ENCODE measurements at regions not wholly inside any gene's neighbourhood (a gene's known extent, or its start where the extent isn't known, plus 50 kb on each side); places are given as distances from the start of the nearest gene placed in this dataset.

GRCh38 chr12:69023840-69024239, 90.9 kb upstream of the CPM start:
- TF ChIP-seq POLR2AphosphoS5 (IDR thresholded peaks at IDR 0.05) (no peak), CTCF (IDR thresholded peaks at IDR 0.05) (no peak), POLR2A (IDR thresholded peaks at IDR 0.05) (no peak)
